Sigmoid colon (tissue), 6 donors: ENCODE measurements at regions not wholly inside any gene's neighbourhood (a gene's known extent, or its start where the extent isn't known, plus 50 kb on each side); places are given as distances from the start of the nearest gene placed in this dataset.

Source experiments
- DNase-seq: peaks from one replicate; pipeline ENCODE4 v3.0.0-alpha.2; 2019
- H3K27ac ChIP-seq, 4 donors: fragments of 200-600 bp; sonication (generic); one replicate each; pipeline ENCODE4 v1.5.1; 2016 to 2019; ENCODE audit warnings: mild to moderate bottlenecking in 1 of 4
- H3K27me3 ChIP-seq, 3 donors: fragments of 200-600 bp; sonication (generic); one replicate each; pipeline ENCODE4 v1.5.1; 2019; ENCODE audit warnings: mild to moderate bottlenecking in 1 of 3
- H3K36me3 ChIP-seq, 4 donors: fragments of 200-600 bp; sonication (generic); one replicate each; pipeline ENCODE4 v1.5.1; 2016 to 2019
- H3K4me1 ChIP-seq, 4 donors: fragments of 200-600 bp; sonication (generic); one replicate each; pipeline ENCODE4 v1.5.1; 2017 to 2019
- H3K4me3 ChIP-seq, 4 donors: fragments of 200-600 bp; sonication (generic); one replicate each; pipeline ENCODE4 v1.5.1; 2017 to 2019; ENCODE audit warnings: mild to moderate bottlenecking in 2 of 4, moderate library complexity in 1 of 4
- H3K9me3 ChIP-seq, 4 donors: fragments of 200-600 bp in 3 of 4; sonication (generic) in 3 of 4; one replicate each; pipeline versions ENCODE4 v1.5.1 to v1.6.1; 2013 to 2019
- CTCF ChIP-seq, 4 experiments: fragments of 450-650 bp in 3 of 4; fragments of 200-600 bp in 1 of 4; IDR thresholded peaks; one replicate each; pipeline ENCODE4 v1.5.1; 2016 to 2019; ENCODE audit warnings: antibody characterized with exemption in 4 of 4, mild to moderate bottlenecking in 3 of 4, moderate library complexity in 2 of 4
- EP300 ChIP-seq, 4 donors: sonication (generic); formaldehyde crosslinking; IDR thresholded peaks; one replicate each; pipeline ENCODE4 v1.6.1; 2017; ENCODE audit warnings: antibody characterized with exemption in 4 of 4
- POLR2A ChIP-seq, 2 donors: fragments of 450-650 bp; IDR thresholded peaks; one replicate each; pipeline ENCODE4 v1.6.1; 2016; ENCODE audit warnings: antibody characterized with exemption in 2 of 2, mild to moderate bottlenecking in 2 of 2, moderate library complexity in 2 of 2
- POLR2AphosphoS5 ChIP-seq, 4 donors: sonication (generic); formaldehyde crosslinking; IDR thresholded peaks; one replicate each; pipeline ENCODE4 v1.6.1; 2017; ENCODE audit warnings: antibody characterized with exemption in 4 of 4
- WGBS, 2 donors: extraction: QIAGEN DNeasy Blood & Tissue Kit; methylation state at CpG; one replicate each; pipeline ENCODE4 v1.1.7; 2013; 5-methylcytosine and 5-hydroxymethylcytosine counted together
- intact Hi-C: fragments of 100-400 bp; cut with DNase I; formaldehyde crosslinking; loops from one replicate; pipeline ENCODE4 v1.15.1; 2023
- donor health status: healthy with polysubstance abuse.
- donor health status: healthy.

- Histone ChIP-seq H3K4me3 (no peak overlapping the region), H3K4me1 (peaks cover 0 to 18% (median 13%) of the 10 kb centered on the region in 4 donors), H3K27ac (no peak overlapping the region), H3K36me3 (no peaks in the 10 kb centered on the region), H3K27me3 (no peaks in the 10 kb centered on the region), H3K9me3 (no peaks in the 10 kb centered on the region)
- TF ChIP-seq CTCF (IDR thresholded peaks at IDR 0.05) = no peak
- TF ChIP-seq POLR2A (IDR thresholded peaks at IDR 0.05) = no peak
- TF ChIP-seq EP300 (IDR thresholded peaks at IDR 0.05) = no peak
- no peak for TF ChIP-seq POLR2AphosphoS5 (IDR thresholded peaks at IDR 0.05)
- 76 to 86% methylated on average over 5 of the region's 5 CpGs for WGBS, 2 donors
- DNase-seq = no peak
- intact Hi-C loops = no loop called here
These were observed 431.0 kb upstream of the TMPO start for GRCh38 chr12:98084391-98084790.

- TF ChIP-seq CTCF (IDR thresholded peaks at IDR 0.05) = no peak
- TF ChIP-seq POLR2A (IDR thresholded peaks at IDR 0.05) = no peak
- TF ChIP-seq POLR2AphosphoS5 (IDR thresholded peaks at IDR 0.05) = no peak
- TF ChIP-seq EP300 (IDR thresholded peaks at IDR 0.05) = no peak
- H3K9me3 ChIP-seq = no peaks in the 10 kb centered on the region
- H3K27ac ChIP-seq = peak overlapping the region in 1 of 4 donors; percentile 4
- no peaks in the 10 kb centered on the region for H3K27me3 ChIP-seq
- 30 to 42% methylated on average over 3 of the region's 3 CpGs for WGBS, 2 donors
- no peaks in the 10 kb centered on the region for H3K36me3 ChIP-seq
- intact Hi-C loops = no loop called here
- DNase-seq = no peak
- H3K4me1 ChIP-seq = peaks cover 0 to 18% (median 13%) of the 10 kb centered on the region in 4 donors
- H3K4me3 ChIP-seq = no peak overlapping the region
These were observed 430.2 kb upstream of the TMPO start for GRCh38 chr12:98085046-98085755.

GRCh38 chr12:98090731-98091130 is 424.7 kb upstream of the TMPO start:
- Histone ChIP-seq H3K27me3 (no peaks in the 10 kb centered on the region), H3K9me3 (no peaks in the 10 kb centered on the region), H3K36me3 (no peaks in the 10 kb centered on the region), H3K4me3 (no peak overlapping the region), H3K4me1 (peaks cover 0 to 4% (median 4%) of the 10 kb centered on the region in 4 donors), H3K27ac (no peak overlapping the region)
- no peak for TF ChIP-seq EP300 (IDR thresholded peaks at IDR 0.05)
- TF ChIP-seq POLR2A (IDR thresholded peaks at IDR 0.05) = no peak
- TF ChIP-seq POLR2AphosphoS5 (IDR thresholded peaks at IDR 0.05) = no peak
- no peak for TF ChIP-seq CTCF (IDR thresholded peaks at IDR 0.05)
- intact Hi-C loops = no loop called here
- WGBS, 2 donors = 59 to 84% methylated on average over 2 of the region's 2 CpGs
- DNase-seq = no peak

GRCh38 chr12:98096436-98096835 is 419.0 kb upstream of the TMPO start:
- no peak overlapping the region for H3K27ac ChIP-seq
- TF ChIP-seq CTCF (IDR thresholded peaks at IDR 0.05) (no peak), POLR2AphosphoS5 (IDR thresholded peaks at IDR 0.05) (no peak), POLR2A (IDR thresholded peaks at IDR 0.05) (no peak), EP300 (IDR thresholded peaks at IDR 0.05) (no peak)
- H3K27me3 ChIP-seq = no peaks in the 10 kb centered on the region
- H3K4me3 ChIP-seq = no peak overlapping the region
- H3K36me3 ChIP-seq = no peaks in the 10 kb centered on the region
- H3K4me1 ChIP-seq = no peaks in the 10 kb centered on the region
- no peak for DNase-seq
- intact Hi-C loops = no loop called here
- 20 to 70% methylated on average over 2 of the region's 2 CpGs for WGBS, 2 donors
- H3K9me3 ChIP-seq = no peaks in the 10 kb centered on the region
